Calu3 (cell line): ENCODE measurements at regions not wholly inside any gene's neighbourhood (a gene's known extent, or its start where the extent isn't known, plus 50 kb on each side); places are given as distances from the start of the nearest gene placed in this dataset.

ENCODE experiments used
- BruUV-seq: library from RNA; stranded (reverse); fragments of 400-500 nt; replicated peaks from 2 replicates; lab custom pipeline; 2021; lab: Mats Ljungman, UMichigan
- CTCF ChIA-PET: fragments of 300-600 bp; sonication (Branson Sonifier 250); formaldehyde crosslinking; loops from one replicate; lab custom pipeline; 2022; ENCODE audit warnings: antibody characterized with exemption; lab: Charles Lee
- DNase-seq: peaks from one replicate; pipeline ENCODE4 v3.0.0; 2022
- H3K27ac Mint-ChIP-seq: one replicate; pipeline ENCODE4 v1.8.0; 2022; ENCODE audit warnings: mixed read lengths; ENCODE audit not compliant: unreplicated experiment
- H3K27me3 Mint-ChIP-seq: one replicate; pipeline ENCODE4 v1.8.0; 2022; ENCODE audit warnings: mixed read lengths; ENCODE audit not compliant: unreplicated experiment
- H3K36me3 Mint-ChIP-seq: one replicate; pipeline ENCODE4 v1.8.0; 2022; ENCODE audit warnings: mild to moderate bottlenecking, moderate library complexity, mixed read lengths; ENCODE audit not compliant: insufficient read depth, unreplicated experiment
- H3K4me1 Mint-ChIP-seq: one replicate; pipeline ENCODE4 v1.8.0; 2022; ENCODE audit warnings: mild to moderate bottlenecking, low read depth, mixed read lengths; ENCODE audit not compliant: unreplicated experiment
- H3K4me3 Mint-ChIP-seq: one replicate; pipeline ENCODE4 v1.8.0; 2022; ENCODE audit warnings: mild to moderate bottlenecking, low read depth, moderate library complexity, mixed read lengths; ENCODE audit not compliant: unreplicated experiment
- H3K9me3 Mint-ChIP-seq: one replicate; pipeline ENCODE4 v1.8.0; 2022; ENCODE audit warnings: low read depth, mixed read lengths; ENCODE audit not compliant: unreplicated experiment
- intact Hi-C: fragments of 100-400 bp; cut with micrococcal nuclease; formaldehyde crosslinking; loops from one replicate; pipeline ENCODE4 v1.10.0; 2022; ENCODE audit not compliant: unreplicated experiment
- TF ChIP-seq, protein P1 (sequence below): fragments of 200-600 bp; IDR thresholded peaks from one replicate; pipeline ENCODE4 v1.8.0; 2022; ENCODE audit warnings: antibody characterized with exemption; ENCODE audit not compliant: unreplicated experiment

DNA sequence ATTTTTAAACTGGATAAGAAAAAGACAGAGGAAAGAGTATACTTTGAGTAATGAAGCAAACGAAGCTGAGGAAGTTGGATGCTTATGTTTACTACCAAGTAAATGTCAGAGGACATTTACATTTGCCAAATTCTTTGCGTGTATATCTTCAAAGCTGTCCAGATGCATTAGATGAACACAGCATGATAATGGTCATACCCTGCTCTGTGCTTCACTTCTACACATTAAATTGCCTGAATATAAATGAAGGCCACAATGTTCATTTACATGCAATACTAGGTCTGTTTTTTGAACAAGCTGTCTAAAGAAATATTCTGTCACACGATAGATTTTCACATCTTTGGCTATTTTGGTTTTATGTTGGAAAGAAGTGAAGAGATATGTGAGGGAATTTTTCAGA lies 405.8 kb upstream of the ADAMTS9 start:
- CTCF ChIA-PET, result no interaction called here
- Mint-ChIP-seq H3K36me3 (no peaks in the 10 kb centered on the region), H3K27me3 (no peaks in the 10 kb centered on the region), H3K9me3 (no peaks in the 10 kb centered on the region), H3K4me3 (no peak overlapping the region), H3K27ac (no peak overlapping the region), H3K4me1 (no peaks in the 10 kb centered on the region)
- BruUV-seq, result no TSS peak
- no peak for DNase-seq
- intact Hi-C loops, result no loop called here
- TF ChIP-seq, protein P1, sequence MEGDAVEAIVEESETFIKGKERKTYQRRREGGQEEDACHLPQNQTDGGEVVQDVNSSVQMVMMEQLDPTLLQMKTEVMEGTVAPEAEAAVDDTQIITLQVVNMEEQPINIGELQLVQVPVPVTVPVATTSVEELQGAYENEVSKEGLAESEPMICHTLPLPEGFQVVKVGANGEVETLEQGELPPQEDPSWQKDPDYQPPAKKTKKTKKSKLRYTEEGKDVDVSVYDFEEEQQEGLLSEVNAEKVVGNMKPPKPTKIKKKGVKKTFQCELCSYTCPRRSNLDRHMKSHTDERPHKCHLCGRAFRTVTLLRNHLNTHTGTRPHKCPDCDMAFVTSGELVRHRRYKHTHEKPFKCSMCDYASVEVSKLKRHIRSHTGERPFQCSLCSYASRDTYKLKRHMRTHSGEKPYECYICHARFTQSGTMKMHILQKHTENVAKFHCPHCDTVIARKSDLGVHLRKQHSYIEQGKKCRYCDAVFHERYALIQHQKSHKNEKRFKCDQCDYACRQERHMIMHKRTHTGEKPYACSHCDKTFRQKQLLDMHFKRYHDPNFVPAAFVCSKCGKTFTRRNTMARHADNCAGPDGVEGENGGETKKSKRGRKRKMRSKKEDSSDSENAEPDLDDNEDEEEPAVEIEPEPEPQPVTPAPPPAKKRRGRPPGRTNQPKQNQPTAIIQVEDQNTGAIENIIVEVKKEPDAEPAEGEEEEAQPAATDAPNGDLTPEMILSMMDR, result no peak

DNA sequence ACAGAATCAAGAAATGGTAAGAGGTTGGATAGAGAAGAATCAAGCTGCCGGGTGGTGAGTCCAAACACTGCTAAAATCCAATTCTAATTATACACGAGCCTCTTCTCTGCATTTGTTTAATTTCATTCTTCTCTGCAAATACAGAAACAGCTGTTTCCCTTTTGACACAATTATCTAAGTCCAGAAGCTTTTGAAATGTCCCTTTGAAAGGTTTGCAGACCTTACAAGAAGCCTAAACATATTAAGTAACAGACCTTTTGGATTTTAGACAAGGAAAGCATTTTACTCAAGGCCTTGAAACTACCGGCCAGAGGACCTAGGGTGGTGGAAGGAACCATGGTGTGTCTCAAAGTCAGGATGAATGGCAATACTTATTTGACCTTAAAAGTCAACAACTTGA lies 403.8 kb upstream of the ADAMTS9 start:
- no peaks in the 10 kb centered on the region for H3K9me3 Mint-ChIP-seq
- no peaks in the 10 kb centered on the region for H3K4me1 Mint-ChIP-seq
- CTCF ChIA-PET, result no interaction called here
- H3K4me3 Mint-ChIP-seq, result no peak overlapping the region
- no peaks in the 10 kb centered on the region for H3K27me3 Mint-ChIP-seq
- intact Hi-C loops, result no loop called here
- TF ChIP-seq, protein P1, result no peak
- H3K36me3 Mint-ChIP-seq, result no peaks in the 10 kb centered on the region
- no peak overlapping the region for H3K27ac Mint-ChIP-seq
- DNase-seq, result no peak
- BruUV-seq, result no TSS peak

DNA sequence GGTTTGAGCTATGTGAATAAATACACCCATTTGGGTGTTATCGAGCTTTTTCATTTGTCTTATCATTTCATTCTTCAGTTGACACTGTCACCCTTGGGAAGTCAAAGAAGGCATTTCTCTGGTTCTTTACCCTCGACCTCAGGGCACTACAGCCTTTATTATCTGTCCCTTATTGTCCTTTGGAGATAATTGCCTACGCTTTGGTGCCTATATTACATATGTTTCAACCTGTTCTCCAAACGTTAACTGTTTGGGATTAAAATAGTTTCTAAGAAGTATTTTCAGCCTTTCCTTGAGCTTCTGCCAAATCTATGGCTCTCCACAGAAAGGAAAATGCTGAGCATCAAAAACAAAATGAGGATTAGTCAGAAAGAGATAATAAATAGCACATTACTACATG lies 395.4 kb upstream of the ADAMTS9 start:
- Mint-ChIP-seq H3K36me3 (no peaks in the 10 kb centered on the region), H3K4me3 (no peak overlapping the region), H3K9me3 (no peaks in the 10 kb centered on the region), H3K27me3 (no peaks in the 10 kb centered on the region), H3K4me1 (no peaks in the 10 kb centered on the region), H3K27ac (no peak overlapping the region)
- intact Hi-C loops, result no loop called here
- CTCF ChIA-PET, result no interaction called here
- BruUV-seq, result no TSS peak
- DNase-seq, result no peak
- TF ChIP-seq, protein P1, result no peak

DNA sequence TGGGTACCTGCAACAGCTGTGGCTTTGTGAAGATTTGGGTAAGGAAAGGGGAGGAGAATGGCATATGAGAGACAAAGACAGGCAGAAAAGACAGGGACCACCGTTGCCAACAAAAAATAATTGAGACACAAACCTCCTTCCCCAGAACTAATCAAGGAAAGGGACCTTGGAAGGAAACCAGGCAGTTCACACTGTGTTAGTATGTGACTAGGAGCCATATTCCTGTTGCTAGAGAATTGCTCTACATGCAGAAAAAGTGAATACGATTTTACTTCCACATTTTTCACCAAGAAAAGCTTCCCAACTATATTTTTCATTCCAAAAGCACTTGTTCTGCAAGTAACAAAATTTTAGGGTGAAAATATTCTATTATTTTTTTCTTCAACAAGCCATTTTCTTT lies 393.7 kb upstream of the ADAMTS9 start:
- TF ChIP-seq, protein P1, result no peak
- H3K27ac Mint-ChIP-seq, result no peak overlapping the region
- H3K36me3 Mint-ChIP-seq, result no peaks in the 10 kb centered on the region
- H3K4me1 Mint-ChIP-seq, result no peaks in the 10 kb centered on the region
- CTCF ChIA-PET, result no interaction called here
- no peaks in the 10 kb centered on the region for H3K9me3 Mint-ChIP-seq
- H3K4me3 Mint-ChIP-seq, result no peak overlapping the region
- BruUV-seq, result no TSS peak
- intact Hi-C loops, result no loop called here
- no peak for DNase-seq
- no peaks in the 10 kb centered on the region for H3K27me3 Mint-ChIP-seq
